Glutamatergic neuron (in vitro differentiated cells): ENCODE measurements at regions not wholly inside any gene's neighbourhood (a gene's known extent, or its start where the extent isn't known, plus 50 kb on each side); places are given as distances from the start of the nearest gene placed in this dataset.
"Not testable (repeated sequence)": the region's sequence is repeated elsewhere in the genome, so short reads cannot be mapped to it uniquely, and the experiment has no call there.

Source experiments
- DNase-seq: peaks from one replicate; pipeline ENCODE4 v3.0.0; 2022
- H3K27ac Mint-ChIP-seq: one replicate; pipeline ENCODE4 v1.8.0; 2020; ENCODE audit warnings: mild to moderate bottlenecking, mixed read lengths, inconsistent platforms; ENCODE audit not compliant: unreplicated experiment
- H3K27me3 Mint-ChIP-seq: one replicate; pipeline ENCODE4 v1.8.0; 2020; ENCODE audit warnings: mild to moderate bottlenecking, moderate library complexity, mixed read lengths, inconsistent platforms; ENCODE audit not compliant: unreplicated experiment
- H3K36me3 Mint-ChIP-seq: one replicate; pipeline ENCODE4 v1.8.0; 2020; ENCODE audit warnings: mild to moderate bottlenecking, mixed read lengths, inconsistent platforms; ENCODE audit not compliant: unreplicated experiment
- H3K4me1 Mint-ChIP-seq: one replicate; pipeline ENCODE4 v1.8.0; 2020; ENCODE audit warnings: mild to moderate bottlenecking, low read depth, mixed read lengths, inconsistent platforms; ENCODE audit not compliant: unreplicated experiment
- H3K4me3 Mint-ChIP-seq: one replicate; pipeline ENCODE4 v1.8.0; 2020; ENCODE audit warnings: mild to moderate bottlenecking, mixed read lengths, inconsistent platforms; ENCODE audit not compliant: unreplicated experiment
- H3K9me3 Mint-ChIP-seq: one replicate; pipeline ENCODE4 v1.8.0; 2020; ENCODE audit warnings: mild to moderate bottlenecking, moderate library complexity, mixed read lengths, inconsistent platforms; ENCODE audit not compliant: unreplicated experiment
- CTCF ChIP-seq: fragments of 200-600 bp; sonication (generic); IDR thresholded peaks from one replicate; pipeline ENCODE4 v1.5.0; 2021; ENCODE audit not compliant: partially characterized antibody, unreplicated experiment

DNA sequence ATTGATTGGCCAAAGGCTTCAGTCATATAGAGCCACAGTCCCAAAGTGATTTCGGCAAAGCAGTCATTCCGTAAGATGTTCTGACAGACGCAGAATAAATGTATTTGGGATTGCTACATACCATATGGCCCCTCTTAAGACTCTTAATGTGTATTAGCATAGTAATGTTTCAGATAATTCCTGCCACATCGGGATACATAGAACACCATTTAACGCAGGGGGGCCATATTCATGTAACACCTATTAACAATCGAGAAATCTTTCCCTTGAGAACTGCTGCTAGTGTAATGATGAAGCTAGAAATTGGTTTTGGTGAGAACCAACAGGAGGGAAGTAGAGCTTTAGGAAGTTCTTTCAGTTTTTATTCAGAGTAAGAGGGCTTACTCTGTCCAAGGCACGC lies 390.9 kb upstream of the SASH1 start:
- no peak for TF ChIP-seq CTCF
- Mint-ChIP-seq H3K27ac (no peak overlapping the region), H3K4me3 (no peak overlapping the region), H3K36me3 (no peaks in the 10 kb centered on the region), H3K9me3 (no peaks in the 10 kb centered on the region), H3K27me3 (peaks cover 3% of the 10 kb centered on the region), H3K4me1 (no peaks in the 10 kb centered on the region)
- DNase-seq, result no peak

- Mint-ChIP-seq H3K27ac (no peak overlapping the region), H3K36me3 (no peaks in the 10 kb centered on the region), H3K27me3 (peaks cover 3% of the 10 kb centered on the region), H3K4me3 (no peak overlapping the region), H3K9me3 (no peaks in the 10 kb centered on the region), H3K4me1 (no peaks in the 10 kb centered on the region)
- DNase-seq, result no peak
- no peak for TF ChIP-seq CTCF
Measured at GRCh38 chr6:147954938-147955337, 387.7 kb upstream of the SASH1 start.

DNA sequence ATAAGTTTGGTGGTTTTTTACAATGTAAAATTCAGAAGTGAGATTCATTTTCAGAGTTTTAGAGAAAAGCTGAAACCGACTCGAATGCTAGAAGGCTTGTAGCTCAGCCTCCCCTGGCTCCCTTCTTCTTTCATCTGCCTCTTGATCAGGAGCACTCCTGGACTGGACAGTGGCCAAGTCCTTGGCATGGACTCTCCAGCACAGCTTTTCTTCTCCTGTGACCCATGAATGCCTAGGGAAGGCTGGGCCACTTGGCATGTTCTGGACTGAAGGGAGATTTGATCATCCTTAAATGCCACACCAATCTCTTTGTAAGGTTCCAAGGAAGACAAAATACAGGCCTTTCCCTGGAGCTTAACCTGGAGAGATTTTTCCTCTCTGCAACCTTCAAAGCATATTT lies 384.0 kb upstream of the SASH1 start:
- Mint-ChIP-seq H3K36me3 (no peaks in the 10 kb centered on the region), H3K27ac (no peak overlapping the region), H3K9me3 (no peaks in the 10 kb centered on the region), H3K4me3 (no peak overlapping the region), H3K4me1 (no peaks in the 10 kb centered on the region), H3K27me3 (no peaks in the 10 kb centered on the region)
- no peak for DNase-seq
- TF ChIP-seq CTCF, result no peak

- no peak for TF ChIP-seq CTCF
- Mint-ChIP-seq H3K27ac (no peak overlapping the region), H3K27me3 (no peaks in the 10 kb centered on the region), H3K4me1 (no peaks in the 10 kb centered on the region), H3K36me3 (no peaks in the 10 kb centered on the region), H3K4me3 (no peak overlapping the region), H3K9me3 (no peaks in the 10 kb centered on the region)
- no peak for DNase-seq
Measured at GRCh38 chr6:147961481-147962141, 381.0 kb upstream of the SASH1 start.

DNA sequence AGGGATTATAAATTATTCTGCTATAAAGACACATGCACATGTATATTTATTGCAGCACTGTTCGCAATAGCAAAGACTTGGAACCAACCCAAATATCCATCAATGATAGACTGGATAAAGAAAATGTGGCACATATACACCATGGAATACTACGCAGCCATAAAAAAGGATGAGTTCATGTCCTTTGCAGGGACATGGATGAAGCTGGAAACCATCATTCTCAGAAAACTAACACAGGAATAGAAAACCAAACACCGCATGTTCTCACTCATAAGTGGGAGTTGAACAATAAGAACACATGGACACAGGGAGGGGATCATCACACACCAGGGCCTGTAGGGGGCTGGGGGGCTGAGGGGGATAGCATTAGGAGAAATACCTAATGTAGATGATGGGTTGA lies 377.2 kb upstream of the SASH1 start:
- H3K4me3 Mint-ChIP-seq, H3K27ac Mint-ChIP-seq, DNase-seq, H3K27me3 Mint-ChIP-seq, H3K9me3 Mint-ChIP-seq, H3K36me3 Mint-ChIP-seq, H3K4me1 Mint-ChIP-seq: not testable (repeated sequence)
